DOHH2 (cell line): ENCODE measurements at regions not wholly inside any gene's neighbourhood (a gene's known extent, or its start where the extent isn't known, plus 50 kb on each side); places are given as distances from the start of the nearest gene placed in this dataset.

Source experiments
- H3F3A ChIP-seq: fragments of 200-600 bp; sonication (generic), shearing (Covaris generic); 2 replicates; pipeline ENCODE4 v1.6.0; 2016; ENCODE audit warnings: antibody characterized with exemption, mild to moderate bottlenecking; ENCODE audit not compliant: control insufficient read depth, insufficient read depth
- H3K27ac ChIP-seq: fragments of 200-600 bp; sonication (generic); 2 replicates; pipeline ENCODE4 v1.5.1; 2014; ENCODE audit warnings: low read depth, mild to moderate bottlenecking, low read length, moderate library complexity
- H3K27me3 ChIP-seq: fragments of 200-600 bp; sonication (generic); 2 replicates; pipeline ENCODE4 v1.6.1; 2014; ENCODE audit warnings: mild to moderate bottlenecking, low read length, mixed read lengths; ENCODE audit not compliant: control insufficient read depth
- H3K36me3 ChIP-seq: fragments of 200-600 bp; sonication (generic); 2 replicates; pipeline ENCODE4 v1.6.1; 2014; ENCODE audit warnings: mild to moderate bottlenecking, low read length, moderate library complexity, mixed read lengths; ENCODE audit not compliant: control insufficient read depth
- H3K4me1 ChIP-seq: fragments of 200-600 bp; sonication (generic); 2 replicates; pipeline ENCODE4 v1.6.1; 2014; ENCODE audit warnings: mild to moderate bottlenecking, low read length, mixed read lengths; ENCODE audit not compliant: control insufficient read depth
- H3K4me2 ChIP-seq: fragments of 200-600 bp; sonication (generic); 2 replicates; pipeline ENCODE4 v1.6.0; 2014; ENCODE audit warnings: mild to moderate bottlenecking, low read length, moderate library complexity
- H3K4me3 ChIP-seq: fragments of 200-600 bp; sonication (generic); 2 replicates; pipeline ENCODE4 v1.5.1; 2014; ENCODE audit warnings: mild to moderate bottlenecking, low read length, mixed read lengths
- H3K79me2 ChIP-seq: fragments of 200-600 bp; sonication (generic); 2 replicates; pipeline ENCODE4 v1.6.1; 2014; ENCODE audit warnings: mild to moderate bottlenecking, low read length, mixed read lengths; ENCODE audit not compliant: control insufficient read depth
- H3K9me2 ChIP-seq: fragments of 200-600 bp; sonication (generic); replicated peaks from 2 replicates; pipeline ENCODE4 v1.6.1; 2014; ENCODE audit warnings: mild to moderate bottlenecking, low read length, mixed read lengths; ENCODE audit not compliant: control insufficient read depth
- H3K9me3 ChIP-seq: fragments of 200-600 bp; sonication (generic); 2 replicates; pipeline ENCODE4 v1.6.1; 2014; ENCODE audit warnings: antibody characterized with exemption, low read length, mixed read lengths; ENCODE audit not compliant: control insufficient read depth, insufficient read depth
- H4K20me1 ChIP-seq: fragments of 200-600 bp; sonication (generic); 2 replicates; pipeline ENCODE4 v1.6.0; 2014; ENCODE audit warnings: low read depth, mild to moderate bottlenecking, antibody characterized with exemption, low read length, moderate library complexity; ENCODE audit not compliant: control insufficient read depth, insufficient read depth
- CTCF ChIP-seq: fragments of 200-600 bp; sonication (generic); IDR thresholded peaks from one replicate; pipeline ENCODE4 v1.5.1; 2014; ENCODE audit warnings: antibody characterized with exemption, mild to moderate bottlenecking, low read depth, low read length; ENCODE audit not compliant: poor library complexity, severe bottlenecking
- EZH2phosphoT487 ChIP-seq: fragments of 200-600 bp; sonication (generic); IDR thresholded peaks from 2 replicates; pipeline ENCODE4 v1.6.1; 2017; ENCODE audit warnings: borderline replicate concordance, mild to moderate bottlenecking, antibody characterized with exemption, low read length, moderate library complexity, mixed read lengths

DNA sequence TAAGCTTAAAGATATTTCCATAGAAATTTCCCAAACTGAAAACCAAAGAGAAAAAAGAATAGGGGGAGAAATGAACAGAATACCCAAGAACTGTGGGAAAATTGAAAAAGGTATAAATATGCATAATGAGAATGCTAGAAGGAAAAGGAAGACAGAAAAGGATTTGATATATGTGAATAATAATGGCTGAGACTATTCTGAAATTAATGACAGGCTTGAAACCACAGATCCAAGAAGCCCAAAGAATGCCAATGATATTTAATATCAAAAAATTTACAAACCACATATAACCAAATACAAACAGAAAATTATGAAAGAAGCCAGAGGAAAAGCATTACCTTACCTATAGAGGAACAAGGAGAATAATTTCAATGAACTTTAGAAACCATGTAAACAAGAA lies 153.0 kb downstream of the ANXA2 start:
- Histone ChIP-seq H3K79me2 (no peaks in the 10 kb centered on the region), H3K36me3 (no peaks in the 10 kb centered on the region), H3K27me3 (peaks cover 3% of the 10 kb centered on the region; the same call in 1 of the 2 replicates), H3F3A (no peaks in the 10 kb centered on the region), H3K9me3 (no peaks in the 10 kb centered on the region), H3K27ac (no peak overlapping the region), H3K4me3 (no peak overlapping the region), H3K9me2 (no peaks in the 10 kb centered on the region), H3K4me2 (no peak overlapping the region), H4K20me1 (no peaks in the 10 kb centered on the region), H3K4me1 (no peaks in the 10 kb centered on the region)
- no peak for TF ChIP-seq EZH2phosphoT487
- no peak for TF ChIP-seq CTCF

DNA sequence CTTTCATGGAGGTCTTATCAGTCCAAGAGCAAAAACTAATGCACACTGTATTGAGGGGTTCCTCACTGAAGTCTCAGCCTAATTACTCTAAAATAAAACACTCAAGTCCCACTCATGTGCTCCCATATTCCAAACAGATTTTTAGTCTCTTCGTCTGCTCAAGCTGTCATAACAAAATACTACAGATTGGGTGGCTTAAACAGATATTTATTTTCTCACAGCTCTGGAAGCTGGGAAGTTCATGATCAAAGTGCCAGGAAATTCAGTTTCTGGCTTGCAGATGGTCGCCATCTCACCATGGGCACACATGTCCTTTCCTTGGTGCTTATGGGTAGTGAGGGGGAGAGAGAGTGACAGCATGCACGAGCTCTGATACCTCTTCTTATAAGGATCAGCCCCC lies 147.5 kb downstream of the ANXA2 start:
- Histone ChIP-seq H3K36me3 (no peaks in the 10 kb centered on the region), H3K4me3 (no peak overlapping the region), H3K9me3 (no peaks in the 10 kb centered on the region), H3K9me2 (no peaks in the 10 kb centered on the region), H3K79me2 (no peaks in the 10 kb centered on the region), H3F3A (no peaks in the 10 kb centered on the region), H3K4me2 (no peak overlapping the region), H3K27me3 (no peaks in the 10 kb centered on the region), H3K27ac (no peak overlapping the region), H4K20me1 (no peaks in the 10 kb centered on the region), H3K4me1 (no peaks in the 10 kb centered on the region)
- TF ChIP-seq EZH2phosphoT487, result no peak
- TF ChIP-seq CTCF, result no peak

GRCh38 chr15:60251300-60252070 lies 146.3 kb downstream of the ANXA2 start:
- no peaks in the 10 kb centered on the region for H3K4me1 ChIP-seq
- H3K9me3 ChIP-seq, result no peaks in the 10 kb centered on the region
- no peaks in the 10 kb centered on the region for H4K20me1 ChIP-seq
- no peak overlapping the region for H3K27ac ChIP-seq
- H3K27me3 ChIP-seq, result no peaks in the 10 kb centered on the region
- H3K79me2 ChIP-seq, result no peaks in the 10 kb centered on the region
- no peaks in the 10 kb centered on the region for H3K9me2 ChIP-seq
- H3K36me3 ChIP-seq, result no peaks in the 10 kb centered on the region
- no peaks in the 10 kb centered on the region for H3F3A ChIP-seq
- TF ChIP-seq CTCF, result no peak
- no peak for TF ChIP-seq EZH2phosphoT487
- H3K4me3 ChIP-seq, result no peak overlapping the region
- no peak overlapping the region for H3K4me2 ChIP-seq
